Inferior parietal cortex (tissue), 1 donor: ENCODE measurements at regions not wholly inside any gene's neighbourhood (a gene's known extent, or its start where the extent isn't known, plus 50 kb on each side); places are given as distances from the start of the nearest gene placed in this dataset.
"Not testable (repeated sequence)": the region's sequence is repeated elsewhere in the genome, so short reads cannot be mapped to it uniquely, and the experiment has no call there.

Experiments used
- DNase-seq: peaks from one replicate; pipeline ENCODE4 v3.0.0-alpha.2; 2016; ENCODE audit errors: extremely low spot score

GRCh38 chrX:41002026-41002425, 83.2 kb upstream of the USP9X start:
- DNase-seq, result no peak

- no peak for DNase-seq
Observed at GRCh38 chrX:41003506-41004270, 81.6 kb upstream of the USP9X start.

- no peak for DNase-seq
Observed at GRCh38 chrX:41005445-41005992, 79.7 kb upstream of the USP9X start.

- DNase-seq, result peak; percentile 45
Observed at GRCh38 chrX:41009850-41010846, 75.1 kb upstream of the USP9X start.

GRCh38 chrX:41014776-41015360, 70.4 kb upstream of the USP9X start:
- no peak for DNase-seq

- not testable (repeated sequence) for DNase-seq
Observed at GRCh38 chrX:41017785-41018184, 67.5 kb upstream of the USP9X start.

GRCh38 chrX:41018391-41019040, 66.7 kb upstream of the USP9X start:
- DNase-seq, result not testable (repeated sequence)

- DNase-seq, result no peak
Observed at GRCh38 chrX:41019041-41019392, 66.2 kb upstream of the USP9X start.

GRCh38 chrX:41022566-41022965, 62.7 kb upstream of the USP9X start:
- no peak for DNase-seq

GRCh38 chrX:41023098-41023497, 62.1 kb upstream of the USP9X start:
- no peak for DNase-seq

- DNase-seq, result not testable (repeated sequence)
Observed at GRCh38 chrX:41024335-41024734, 60.9 kb upstream of the USP9X start.

GRCh38 chrX:41024755-41025154, 60.5 kb upstream of the USP9X start:
- no peak for DNase-seq

GRCh38 chrX:41025926-41026701, 59.1 kb upstream of the USP9X start:
- no peak for DNase-seq

GRCh38 chrX:41026702-41027078, 58.6 kb upstream of the USP9X start:
- no peak for DNase-seq

- no peak for DNase-seq
Observed at GRCh38 chrX:41029332-41029731, 55.9 kb upstream of the USP9X start.

- DNase-seq, result no peak
Observed at GRCh38 chrX:41031256-41031967, 53.8 kb upstream of the USP9X start.

- no peak for DNase-seq
Observed at GRCh38 chrX:41033299-41033698, 51.9 kb upstream of the USP9X start.

- DNase-seq, result not testable (repeated sequence)
Observed at GRCh38 chrX:41034902-41035301, 50.3 kb upstream of the USP9X start.
